Mucosa of descending colon (tissue), 3 donors: ENCODE measurements at regions not wholly inside any gene's neighbourhood (a gene's known extent, or its start where the extent isn't known, plus 50 kb on each side); places are given as distances from the start of the nearest gene placed in this dataset.

Experiments used
- ATAC-seq: fragments of 200-7000 bp; cut with Tn5 transposase; one replicate; pipeline ENCODE4 v1.9.1; 2020; ENCODE audit warnings: mild to moderate bottlenecking, moderate library complexity
- DNase-seq, 3 donors: peaks; one replicate each; pipeline ENCODE4 v3.0.0-alpha.2; 2020
- H3K36me3 ChIP-seq: fragments of 200-600 bp; one replicate; pipeline ENCODE4 v1.8.0; 2021; ENCODE audit warnings: low read depth, mild to moderate bottlenecking
- H3K4me1 ChIP-seq: fragments of 200-600 bp; one replicate; pipeline ENCODE4 v1.8.0; 2021; ENCODE audit warnings: low read depth, mild to moderate bottlenecking
- H3K4me3 ChIP-seq: fragments of 200-600 bp; one replicate; pipeline ENCODE4 v1.8.0; 2021; ENCODE audit warnings: mild to moderate bottlenecking
- H3K9me3 ChIP-seq: fragments of 200-600 bp; one replicate; pipeline ENCODE4 v1.8.0; 2021; ENCODE audit warnings: mild to moderate bottlenecking
- CTCF ChIP-seq: fragments of 200-600 bp; IDR thresholded peaks from one replicate; pipeline ENCODE4 v1.8.0; 2022; ENCODE audit warnings: antibody characterized with exemption, mild to moderate bottlenecking
- intact Hi-C, 2 donors: fragments of 100-400 bp; cut with DNase I in 1 of 2; cut with micrococcal nuclease in 1 of 2; formaldehyde crosslinking; loops; one replicate each; pipeline versions ENCODE4 v1.11.0 to v1.11.1; 2022; cut with DNase I, micrococcal nuclease
- donor health status: DM: no; HTN: no; CAD: no; lungs with moderate emphysema.
- donor health status: DM: no; HTN: no; CAD: no.
- donor health status: DM: no; HTN: yes; CAD: no.

- Histone ChIP-seq H3K9me3 (peaks cover 5% of the 10 kb centered on the region), H3K36me3 (no peaks in the 10 kb centered on the region), H3K4me3 (no peak overlapping the region), H3K4me1 (no peaks in the 10 kb centered on the region)
- intact Hi-C loops, result no loop called here
- no peak for DNase-seq
- TF ChIP-seq CTCF, result no peak
- no peak for ATAC-seq
These were observed 509.6 kb upstream of the USP15 start for GRCh38 chr12:61750604-61751003.

GRCh38 chr12:61754214-61754613, 506.0 kb upstream of the USP15 start:
- no peaks in the 10 kb centered on the region for H3K4me1 ChIP-seq

GRCh38 chr12:61757831-61758505, 502.2 kb upstream of the USP15 start:
- intact Hi-C loops, result no loop called here

More at GRCh38 chr12:61754214-61754613, 506.0 kb upstream of the USP15 start:
- intact Hi-C loops, result no loop called here
- ATAC-seq (no peak), DNase-seq (no peak)
- Histone ChIP-seq H3K9me3 (peaks cover 10% of the 10 kb centered on the region), H3K4me3 (no peak overlapping the region), H3K36me3 (no peaks in the 10 kb centered on the region)
- no peak for TF ChIP-seq CTCF

GRCh38 chr12:61758661-61759060, 501.5 kb upstream of the USP15 start:
- H3K36me3 ChIP-seq, result no peaks in the 10 kb centered on the region
- ATAC-seq, result no peak

More at GRCh38 chr12:61757831-61758505, 502.2 kb upstream of the USP15 start:
- H3K9me3 ChIP-seq, result peaks cover 15% of the 10 kb centered on the region
- H3K36me3 ChIP-seq, result no peaks in the 10 kb centered on the region
- no peaks in the 10 kb centered on the region for H3K4me1 ChIP-seq
- DNase-seq (no peak), ATAC-seq (no peak)
- H3K4me3 ChIP-seq, result no peak overlapping the region
- TF ChIP-seq CTCF, result no peak

GRCh38 chr12:61765926-61766325, 494.3 kb upstream of the USP15 start:
- ATAC-seq, result no peak
- intact Hi-C loops, result no loop called here

More at GRCh38 chr12:61758661-61759060, 501.5 kb upstream of the USP15 start:
- no peak for TF ChIP-seq CTCF
- H3K4me1 ChIP-seq, result no peaks in the 10 kb centered on the region
- no peak overlapping the region for H3K4me3 ChIP-seq
- intact Hi-C loops, result no loop called here
- peaks cover 10% of the 10 kb centered on the region for H3K9me3 ChIP-seq
- no peak for DNase-seq

More at GRCh38 chr12:61765926-61766325, 494.3 kb upstream of the USP15 start:
- Histone ChIP-seq H3K4me1 (no peaks in the 10 kb centered on the region), H3K9me3 (peaks cover 41% of the 10 kb centered on the region), H3K4me3 (no peak overlapping the region), H3K36me3 (no peaks in the 10 kb centered on the region)
- no peak for TF ChIP-seq CTCF
- no peak for DNase-seq
